NOMO-1 (cell line): ENCODE measurements at regions not wholly inside any gene's neighbourhood (a gene's known extent, or its start where the extent isn't known, plus 50 kb on each side); places are given as distances from the start of the nearest gene placed in this dataset.

ENCODE experiments used
- DNase-seq, 2 experiments: peaks; one replicate each; lab custom pipeline; 2025; ENCODE audit not compliant: unreplicated experiment in 2 of 2; lab: John Stamatoyannopoulos, UW

GRCh38 chr11:25943031-25943430 lies 388.9 kb upstream of the ANO3 start:
- DNase-seq: no peak

GRCh38 chr11:25943777-25944661 lies 387.9 kb upstream of the ANO3 start:
- no peak for DNase-seq

GRCh38 chr11:25949918-25950317 lies 382.0 kb upstream of the ANO3 start:
- DNase-seq: no peak

DNA sequence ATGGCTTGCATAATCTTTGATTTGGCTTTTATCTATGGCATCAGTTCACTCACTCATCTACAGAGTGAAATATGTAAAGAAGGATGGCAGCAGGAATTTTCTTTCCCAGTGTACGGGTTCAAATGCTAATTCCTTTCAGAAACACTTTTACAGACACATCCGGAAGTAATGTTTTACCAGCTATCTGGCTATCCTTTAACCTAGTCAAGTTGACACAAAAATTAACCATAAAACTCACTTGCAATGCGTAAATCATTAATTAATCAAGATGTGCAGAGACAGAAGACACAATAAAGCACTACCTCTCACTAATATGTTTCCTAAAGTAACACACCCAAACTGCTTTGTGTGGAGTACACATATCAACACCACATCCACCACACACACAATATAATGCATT lies 378.9 kb upstream of the ANO3 start:
- no peak for DNase-seq

DNA sequence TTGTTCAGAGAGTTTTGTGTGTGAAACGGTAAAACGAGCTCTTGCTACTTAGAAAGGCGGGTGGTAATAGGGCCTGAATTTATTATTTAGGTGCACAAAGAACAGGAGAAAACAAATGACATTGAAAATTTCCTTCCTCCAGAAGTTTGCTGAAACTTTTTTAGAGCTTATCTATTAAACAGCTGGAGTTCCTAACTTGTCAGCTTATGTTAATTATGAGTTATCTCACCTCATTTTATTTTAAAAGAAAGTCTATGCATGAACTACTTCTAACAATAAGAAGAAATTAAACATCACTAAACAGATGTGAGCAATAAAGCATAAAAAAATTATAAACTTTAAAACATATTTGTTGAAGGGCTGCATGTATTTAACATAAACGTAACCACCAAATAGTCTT lies 373.9 kb upstream of the ANO3 start:
- no peak for DNase-seq

- no peak for DNase-seq
Measured at GRCh38 chr11:25961539-25961938, 370.4 kb upstream of the ANO3 start.

DNA sequence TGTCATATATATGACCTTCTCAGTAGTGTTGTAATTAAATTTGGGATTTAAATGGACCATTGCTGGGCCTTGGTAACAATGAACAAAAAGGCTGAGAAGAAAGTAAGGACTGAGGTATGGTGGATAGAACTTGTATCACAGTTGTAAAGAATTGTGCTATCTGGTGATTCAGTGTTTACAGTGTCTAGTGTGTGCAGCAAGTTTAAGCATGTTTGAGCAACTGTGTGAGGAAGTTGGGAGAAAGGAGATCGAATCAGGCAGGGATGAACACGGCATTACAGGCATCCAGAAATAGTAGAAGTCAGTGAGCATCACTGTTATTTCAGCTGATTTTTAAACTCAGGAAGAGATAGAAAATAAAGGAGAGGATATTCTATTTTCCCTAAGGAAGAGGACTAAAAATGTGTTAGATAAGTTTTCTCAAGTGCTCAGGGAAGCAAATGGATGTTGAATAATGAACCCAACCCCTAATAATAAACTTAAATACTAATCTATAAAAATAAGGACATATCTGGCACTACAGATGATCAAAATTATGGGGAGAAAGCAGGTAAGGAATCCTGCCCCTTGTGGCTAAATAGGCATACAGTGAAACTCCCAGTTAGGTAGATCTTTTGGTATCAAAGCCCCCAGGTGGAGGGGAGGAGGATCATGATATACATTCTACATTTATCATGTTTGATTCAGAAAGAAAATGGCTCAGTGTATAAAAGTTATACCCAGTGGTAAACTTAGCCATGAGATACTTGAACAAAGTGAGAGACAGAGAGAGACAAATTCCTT lies 361.0 kb upstream of the ANO3 start:
- DNase-seq: no peak

DNA sequence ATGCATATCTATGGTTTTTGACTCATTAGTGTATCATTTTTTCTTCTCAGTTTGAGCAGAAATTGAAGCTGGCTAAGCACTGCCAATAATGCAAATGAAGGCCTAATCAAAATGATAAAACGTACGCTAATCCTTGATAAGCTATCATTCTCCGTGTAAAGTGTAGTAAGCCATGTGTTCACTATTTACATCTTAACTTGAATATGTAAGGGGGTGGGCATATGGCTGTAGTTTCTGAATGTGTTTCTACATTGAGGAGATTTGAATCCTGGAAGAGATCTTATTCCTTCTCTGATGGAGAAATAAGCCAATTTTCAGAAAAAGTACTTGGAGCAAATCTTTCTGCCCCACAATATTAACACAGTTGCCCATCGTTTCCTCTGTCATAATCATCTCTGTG lies 351.8 kb upstream of the ANO3 start:
- no peak for DNase-seq

DNA sequence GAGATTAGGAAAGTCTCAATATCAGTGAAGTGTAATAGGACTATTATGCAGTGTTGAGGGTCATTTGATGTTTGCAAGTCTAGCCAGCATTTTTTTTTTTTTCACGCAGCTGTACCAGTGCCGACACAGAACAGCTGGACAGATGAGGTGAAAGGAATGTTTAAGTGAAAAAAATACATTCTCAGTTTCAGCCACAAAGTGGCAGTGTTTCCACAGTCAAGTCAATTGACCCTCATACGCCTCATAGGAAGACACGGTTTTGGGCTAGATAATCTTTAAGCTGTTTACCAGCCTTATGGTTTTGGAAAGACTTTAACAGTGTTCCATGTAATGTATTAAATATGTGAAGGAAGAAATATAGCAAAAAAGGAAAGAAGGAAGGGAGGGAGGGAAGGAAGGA lies 349.9 kb upstream of the ANO3 start:
- DNase-seq: peak in 1 of 2 experiments; percentile 28

GRCh38 chr11:25983280-25983679 lies 348.6 kb upstream of the ANO3 start:
- no peak for DNase-seq

GRCh38 chr11:25988178-25988577 lies 343.8 kb upstream of the ANO3 start:
- DNase-seq: no peak

DNA sequence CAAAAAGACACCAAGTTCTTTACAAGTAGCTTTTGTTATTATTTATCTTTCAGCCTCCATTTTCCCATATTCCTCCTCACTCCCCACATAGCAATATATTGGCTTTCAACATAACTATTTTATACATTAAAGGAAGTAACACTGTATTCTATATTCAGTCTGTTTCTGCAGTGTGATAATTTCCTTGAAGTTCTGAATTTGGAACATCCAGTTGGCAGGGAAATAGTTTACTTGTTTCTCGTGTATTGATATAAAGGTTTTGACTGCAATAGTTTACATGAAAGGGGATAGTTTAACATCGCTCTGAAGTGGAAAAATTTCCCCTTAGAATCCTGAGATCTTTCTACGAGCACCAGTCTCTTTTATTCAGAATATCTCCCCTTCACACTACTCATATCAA lies 341.5 kb upstream of the ANO3 start:
- no peak for DNase-seq

GRCh38 chr11:25991476-25991875 lies 340.5 kb upstream of the ANO3 start:
- no peak for DNase-seq

DNA sequence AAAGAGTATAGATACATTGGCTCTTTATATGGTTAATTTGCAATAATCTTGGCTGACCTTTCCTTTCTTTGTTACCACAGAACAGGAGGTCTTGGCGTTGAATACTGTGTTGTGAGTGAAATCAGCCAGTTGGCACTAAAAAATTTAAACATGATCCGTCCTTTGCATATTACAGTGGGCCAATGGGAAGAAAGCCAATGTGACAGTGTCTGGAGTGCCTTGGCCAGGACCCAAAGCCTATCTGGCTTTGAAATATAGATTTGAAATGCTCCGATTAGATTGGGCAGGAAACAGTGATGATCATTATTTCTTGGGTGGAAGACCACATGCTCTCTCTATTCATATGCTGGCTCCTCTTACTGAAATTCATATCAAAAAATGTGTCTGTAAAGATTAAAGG lies 339.6 kb upstream of the ANO3 start:
- DNase-seq: no peak

DNA sequence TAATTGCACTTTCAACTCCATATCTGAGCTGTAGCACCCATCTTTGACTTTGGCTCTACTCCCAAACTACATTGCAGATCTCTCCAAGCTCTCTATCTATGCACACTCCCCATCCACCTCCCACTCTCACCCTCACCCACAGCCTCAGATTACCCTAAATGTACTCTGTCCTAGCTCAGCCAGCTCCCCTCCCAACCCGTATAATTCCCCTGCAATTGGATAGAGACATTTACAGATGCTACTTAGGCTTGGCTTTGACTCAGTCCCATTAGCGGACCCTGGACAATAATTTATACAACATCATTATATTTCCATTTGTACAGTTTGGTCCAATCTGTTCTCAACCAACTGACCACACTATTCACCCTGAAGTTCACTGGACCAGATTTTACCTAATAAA lies 338.9 kb upstream of the ANO3 start:
- no peak for DNase-seq

GRCh38 chr11:26011474-26011873 lies 320.5 kb upstream of the ANO3 start:
- DNase-seq: no peak

- DNase-seq: no peak
Measured at GRCh38 chr11:26014456-26015115, 317.3 kb upstream of the ANO3 start.

DNA sequence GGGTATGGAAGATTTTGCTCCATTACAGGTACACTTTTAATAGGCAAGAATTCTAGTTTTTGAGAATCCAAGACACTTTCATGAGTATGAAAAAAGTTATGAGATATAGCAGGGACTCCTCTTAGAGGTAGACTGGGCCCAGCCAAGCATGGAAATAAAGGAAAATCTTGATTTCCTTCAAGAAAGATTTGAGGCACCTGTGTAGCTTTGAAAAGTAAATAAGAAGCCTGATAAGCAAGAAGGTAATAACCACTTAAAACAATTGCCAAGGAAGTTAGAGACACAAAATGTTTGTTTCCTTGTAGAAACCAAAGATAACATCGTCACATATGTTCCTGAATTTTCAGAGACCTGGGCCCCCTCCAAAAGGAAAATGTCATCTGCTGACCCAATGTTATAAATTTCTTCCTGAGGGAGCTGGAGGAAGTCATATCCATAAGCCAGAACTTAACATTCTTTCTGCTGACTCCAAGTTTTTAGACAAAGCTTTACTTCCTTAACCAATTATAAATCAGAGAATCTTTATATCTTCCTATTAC lies 314.5 kb upstream of the ANO3 start:
- DNase-seq: no peak

- DNase-seq: no peak
Measured at GRCh38 chr11:26017903-26018302, 314.0 kb upstream of the ANO3 start.

DNA sequence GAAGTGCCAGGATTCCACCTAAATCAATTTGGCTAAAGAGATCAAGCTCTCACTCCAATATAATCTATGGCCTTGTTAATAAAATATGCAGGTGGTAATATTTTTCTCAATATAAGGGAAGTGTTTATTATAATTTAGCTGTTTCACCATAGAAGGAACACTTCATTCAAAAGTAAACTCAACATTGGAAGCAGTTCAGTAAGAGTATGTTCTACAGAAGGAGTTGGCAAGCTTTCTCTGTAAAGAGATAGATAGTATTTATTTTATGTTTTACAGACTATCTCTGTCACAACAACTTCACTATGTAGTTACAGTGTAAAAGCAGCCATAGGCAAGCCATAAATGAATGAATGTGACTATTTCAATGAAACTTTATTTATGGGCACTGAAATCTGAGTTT lies 313.6 kb upstream of the ANO3 start:
- no peak for DNase-seq

GRCh38 chr11:26019386-26019785 lies 312.5 kb upstream of the ANO3 start:
- DNase-seq: no peak
